ENCODE measurements at regions not wholly inside any gene's neighbourhood (a gene's known extent, or its start where the extent isn't known, plus 50 kb on each side); places are given as distances from the start of the nearest gene placed in this dataset.
"Not testable (repeated sequence)": the region's sequence is repeated elsewhere in the genome, so short reads cannot be mapped to it uniquely, and the experiment has no call there.

DNA sequence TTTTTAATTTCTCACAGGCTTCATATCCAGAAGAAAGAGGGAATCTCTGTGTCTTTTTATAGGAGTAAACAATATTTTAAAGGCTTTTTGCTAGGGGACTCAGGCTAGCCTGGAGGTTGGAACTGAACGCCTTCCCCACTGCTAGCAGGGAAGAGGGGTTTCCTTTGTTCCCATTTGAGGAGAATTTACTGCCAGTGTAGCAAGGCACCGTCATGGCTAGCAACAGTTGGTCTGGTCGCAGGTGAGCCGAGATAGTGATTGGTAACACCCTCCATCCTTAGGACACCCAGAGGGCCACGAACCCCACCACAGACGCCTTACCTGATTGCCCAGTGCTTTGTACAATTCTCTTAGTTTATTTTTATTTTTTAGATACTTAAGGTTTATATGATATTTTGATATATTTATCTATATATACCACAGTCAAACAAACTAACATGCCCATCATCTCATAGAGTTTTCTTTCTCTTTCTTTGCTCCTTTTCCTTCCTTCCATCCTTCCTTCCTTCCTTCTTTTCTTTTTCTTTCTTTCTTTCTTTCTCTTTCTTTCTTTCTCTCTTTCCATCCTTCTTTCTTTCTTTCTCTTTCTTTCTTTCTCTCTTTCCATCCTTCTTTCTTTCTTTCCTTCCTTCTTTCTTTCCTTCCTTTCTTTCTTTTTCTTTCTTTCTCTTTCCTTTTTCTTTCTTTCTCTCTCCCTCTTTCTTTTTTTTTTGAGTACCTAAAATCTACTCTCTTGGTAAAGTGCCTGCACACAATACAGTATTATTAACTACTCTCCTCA, 219.0 kb upstream of the AKR1E2 start:
- no peaks in the 10 kb centered on the region for H3K9me3 ChIP-seq (ENCODE audit: control insufficient read depth, low read length)
- H3K4me3 ChIP-seq (ENCODE audit: low read length), result no peak overlapping the region
- 92% methylated on average over 6 of the region's 6 CpGs for WGBS
- intact Hi-C loops (cut with DNase I), result no loop called here
- no peak overlapping the region for H3K27ac ChIP-seq (ENCODE audit: low read length)
- H3K4me1 ChIP-seq (ENCODE audit: control insufficient read depth, insufficient read depth, low read length), result peaks cover 2% of the 10 kb centered on the region
- DNase-seq (no peak), ATAC-seq (no peak)
- H3K27me3 ChIP-seq (ENCODE audit: control insufficient read depth, insufficient read depth), result no peaks in the 10 kb centered on the region

DNA sequence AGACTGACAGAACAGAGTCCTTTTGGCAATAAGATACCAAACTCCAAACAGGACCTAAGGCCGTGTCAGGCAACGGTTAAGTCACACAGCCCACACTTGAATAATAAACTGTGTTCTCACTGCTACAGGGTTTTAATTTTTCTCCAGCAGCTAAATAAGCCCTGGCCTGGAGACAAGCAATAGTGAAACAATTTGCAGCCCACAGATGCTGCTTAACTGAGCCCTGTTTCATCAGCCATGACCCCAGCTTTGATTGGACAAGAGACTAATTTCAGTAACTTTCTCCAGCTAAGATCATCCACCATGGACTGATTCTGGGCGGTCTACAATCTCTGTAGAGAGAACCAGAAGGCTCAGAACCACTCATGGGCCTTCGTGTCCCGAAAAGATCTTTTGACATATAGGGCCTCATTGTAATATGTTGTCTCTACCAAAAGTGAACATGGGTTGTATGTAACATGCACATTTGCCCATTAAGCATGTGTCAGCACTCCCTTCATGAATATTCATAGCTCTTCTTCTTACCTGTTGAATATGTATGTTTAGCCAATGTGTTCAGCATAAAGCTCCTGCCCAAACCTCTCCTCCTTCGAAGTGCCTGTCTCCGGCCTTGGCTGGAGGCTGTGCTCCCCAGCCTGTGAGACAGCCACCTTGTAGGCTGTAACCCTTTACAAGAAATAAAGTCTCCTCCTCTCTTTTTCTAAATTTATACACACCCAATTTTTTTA, 223.1 kb upstream of the AKR1E2 start:
- intact Hi-C loops (cut with DNase I), result no loop called here
- ATAC-seq (no peak), DNase-seq (no peak)
- Histone ChIP-seq H3K9me3 (ENCODE audit: control insufficient read depth, low read length) (no peaks in the 10 kb centered on the region), H3K27ac (ENCODE audit: low read length) (no peak overlapping the region), H3K4me3 (ENCODE audit: low read length) (no peak overlapping the region), H3K27me3 (ENCODE audit: control insufficient read depth, insufficient read depth) (no peaks in the 10 kb centered on the region), H3K4me1 (ENCODE audit: control insufficient read depth, insufficient read depth, low read length) (peaks cover 2% of the 10 kb centered on the region)
- 81% methylated on average over 7 of the region's 7 CpGs for WGBS

DNA sequence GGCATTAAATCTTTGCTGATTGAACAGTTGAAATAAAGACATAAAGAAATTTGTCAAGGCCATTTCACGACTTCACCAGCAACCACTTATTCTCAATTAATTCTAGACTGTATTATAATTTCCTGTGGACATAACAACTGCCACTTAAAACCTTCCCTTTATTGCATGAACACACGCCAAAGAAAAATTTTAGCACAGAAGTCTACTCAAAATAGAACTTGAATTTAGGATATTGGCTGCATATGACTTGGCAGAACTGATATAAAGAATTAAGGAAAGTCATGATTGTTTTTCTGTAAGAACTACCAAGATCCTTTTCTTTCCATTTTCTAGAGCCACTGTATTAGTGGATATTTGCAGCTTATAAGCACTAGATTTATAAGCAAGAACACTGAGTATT, 226.5 kb upstream of the AKR1E2 start:
- no peaks in the 10 kb centered on the region for H3K27me3 ChIP-seq (ENCODE audit: control insufficient read depth, insufficient read depth)
- H3K27ac ChIP-seq (ENCODE audit: low read length), result no peak overlapping the region
- WGBS, result 84% methylated on average over 2 of the region's 2 CpGs
- intact Hi-C loops (cut with DNase I), result no loop called here
- no peak overlapping the region for H3K4me3 ChIP-seq (ENCODE audit: low read length)
- H3K4me1 ChIP-seq (ENCODE audit: control insufficient read depth, insufficient read depth, low read length), result peaks cover 2% of the 10 kb centered on the region
- ATAC-seq, result no peak
- H3K9me3 ChIP-seq (ENCODE audit: control insufficient read depth, low read length), result no peaks in the 10 kb centered on the region
- DNase-seq, result no peak

DNA sequence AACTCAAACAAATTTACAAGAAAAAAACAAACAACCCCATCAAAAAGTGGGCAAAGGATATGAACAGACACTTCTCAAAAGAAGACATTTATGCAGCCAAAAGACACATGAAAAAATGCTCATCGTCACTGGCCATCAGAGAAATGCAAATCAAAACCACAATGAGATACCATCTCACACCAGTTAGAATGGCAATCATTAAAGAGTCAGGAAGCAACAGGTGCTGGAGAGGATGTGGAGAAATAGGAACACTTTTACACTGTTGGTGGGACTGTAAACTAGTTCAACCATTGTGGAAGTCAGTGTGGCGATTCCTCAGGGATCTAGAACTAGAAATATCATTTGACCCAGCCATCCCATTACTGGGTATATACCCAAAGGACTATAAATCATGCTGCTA, 228.1 kb upstream of the AKR1E2 start:
- H3K4me3 ChIP-seq (ENCODE audit: low read length); ATAC-seq; DNase-seq; H3K27ac ChIP-seq (ENCODE audit: low read length); H3K27me3 ChIP-seq (ENCODE audit: control insufficient read depth, insufficient read depth); H3K9me3 ChIP-seq (ENCODE audit: control insufficient read depth, low read length); intact Hi-C loops (cut with DNase I); H3K4me1 ChIP-seq (ENCODE audit: control insufficient read depth, insufficient read depth, low read length): not testable (repeated sequence)
- WGBS, result 63% methylated on average over 1 of the region's 2 CpGs

DNA sequence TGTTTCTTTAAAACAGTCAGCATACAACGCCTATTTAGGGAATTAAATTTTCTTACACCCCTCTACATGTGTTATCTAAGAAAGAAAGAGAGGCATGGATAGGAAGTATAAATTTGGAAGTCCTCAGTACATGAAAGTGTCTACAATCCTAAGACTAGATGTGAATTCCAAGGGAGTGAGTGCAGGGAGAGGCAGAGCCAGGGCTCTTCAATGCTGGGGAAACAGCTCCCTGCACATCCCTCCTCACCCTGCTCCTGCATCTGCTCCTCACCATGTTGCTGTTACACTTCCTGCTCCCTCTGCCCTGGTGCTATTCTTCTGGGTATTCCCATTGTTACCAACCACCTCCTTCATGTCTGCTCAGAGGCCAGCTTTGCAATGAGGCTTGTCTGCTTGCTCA, 229.1 kb upstream of the AKR1E2 start:
- H3K4me1 ChIP-seq (ENCODE audit: control insufficient read depth, insufficient read depth, low read length), result no peaks in the 10 kb centered on the region
- intact Hi-C loops (cut with DNase I), result no loop called here

DNA sequence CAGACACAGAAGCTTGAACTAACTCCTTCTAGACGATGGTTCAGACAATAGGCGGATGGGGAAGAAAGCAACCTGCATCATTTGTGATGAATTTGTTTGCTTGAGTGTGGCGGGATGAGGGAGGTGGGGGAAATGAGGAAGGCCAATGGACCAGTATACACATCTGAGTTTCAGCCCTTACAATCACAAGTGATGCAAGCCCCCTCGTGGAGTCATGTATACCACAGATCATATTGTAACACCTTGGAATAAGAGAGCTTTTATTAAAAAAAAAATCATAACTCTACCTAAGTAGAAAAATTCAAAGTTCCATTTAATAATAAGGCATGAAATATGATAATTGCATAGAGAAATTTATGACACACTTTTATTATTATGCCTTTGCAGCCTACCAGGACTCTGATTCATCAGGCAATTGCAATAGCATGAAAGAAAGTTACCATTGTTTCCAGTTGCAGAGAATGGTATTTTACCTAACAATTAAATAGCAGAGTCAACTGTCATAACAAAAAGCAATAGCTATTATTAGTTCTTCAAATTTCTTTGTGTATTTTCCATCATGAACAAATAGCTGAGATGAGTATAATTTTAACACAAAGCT, 230.2 kb upstream of the AKR1E2 start:
- DNase-seq, result no peak
- intact Hi-C loops (cut with DNase I), result no loop called here

More for the DNA sequence above, 229.1 kb upstream of the AKR1E2 start:
- Histone ChIP-seq H3K4me3 (ENCODE audit: low read length) (no peak overlapping the region), H3K27me3 (ENCODE audit: control insufficient read depth, insufficient read depth) (no peaks in the 10 kb centered on the region), H3K27ac (ENCODE audit: low read length) (no peak overlapping the region), H3K9me3 (ENCODE audit: control insufficient read depth, low read length) (no peaks in the 10 kb centered on the region)
- WGBS, result 62% methylated on average over 1 of the region's 1 CpG
- ATAC-seq (no peak), DNase-seq (no peak)

DNA sequence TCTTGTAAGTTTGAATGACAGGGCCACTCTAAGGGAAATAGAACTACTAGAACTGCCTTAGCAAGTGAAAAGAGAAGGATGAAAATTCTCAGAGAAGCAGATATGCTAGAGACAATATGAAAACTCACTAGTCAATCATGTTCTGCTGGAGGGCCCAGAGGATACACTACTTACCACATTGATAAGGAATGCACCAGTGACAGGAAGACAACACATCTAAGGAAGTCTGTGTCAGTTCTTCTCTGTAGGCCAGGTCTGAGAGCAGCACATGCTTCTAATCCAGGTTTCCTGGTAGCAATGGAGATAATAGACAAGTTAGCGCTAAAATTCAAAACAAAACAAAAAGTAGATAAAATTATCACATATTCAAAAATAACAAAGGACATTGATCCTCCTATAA, 235.2 kb upstream of the AKR1E2 start:
- H3K4me1 ChIP-seq (ENCODE audit: control insufficient read depth, insufficient read depth, low read length), result no peaks in the 10 kb centered on the region
- no peaks in the 10 kb centered on the region for H3K9me3 ChIP-seq (ENCODE audit: control insufficient read depth, low read length)
- ATAC-seq, result no peak
- 91% methylated on average over 1 of the region's 1 CpG for WGBS
- H3K4me3 ChIP-seq (ENCODE audit: low read length), result no peak overlapping the region
- intact Hi-C loops (cut with DNase I), result no loop called here
- H3K27ac ChIP-seq (ENCODE audit: low read length), result no peak overlapping the region
- H3K27me3 ChIP-seq (ENCODE audit: control insufficient read depth, insufficient read depth), result no peaks in the 10 kb centered on the region
- DNase-seq, result no peak

More for the DNA sequence above, 230.2 kb upstream of the AKR1E2 start:
- no peak overlapping the region for H3K4me3 ChIP-seq (ENCODE audit: low read length)
- WGBS, result 95% methylated on average over 4 of the region's 4 CpGs
- no peaks in the 10 kb centered on the region for H3K27me3 ChIP-seq (ENCODE audit: control insufficient read depth, insufficient read depth)
- ATAC-seq, result no peak
- no peaks in the 10 kb centered on the region for H3K4me1 ChIP-seq (ENCODE audit: control insufficient read depth, insufficient read depth, low read length)
- no peaks in the 10 kb centered on the region for H3K9me3 ChIP-seq (ENCODE audit: control insufficient read depth, low read length)
- no peak overlapping the region for H3K27ac ChIP-seq (ENCODE audit: low read length)

DNA sequence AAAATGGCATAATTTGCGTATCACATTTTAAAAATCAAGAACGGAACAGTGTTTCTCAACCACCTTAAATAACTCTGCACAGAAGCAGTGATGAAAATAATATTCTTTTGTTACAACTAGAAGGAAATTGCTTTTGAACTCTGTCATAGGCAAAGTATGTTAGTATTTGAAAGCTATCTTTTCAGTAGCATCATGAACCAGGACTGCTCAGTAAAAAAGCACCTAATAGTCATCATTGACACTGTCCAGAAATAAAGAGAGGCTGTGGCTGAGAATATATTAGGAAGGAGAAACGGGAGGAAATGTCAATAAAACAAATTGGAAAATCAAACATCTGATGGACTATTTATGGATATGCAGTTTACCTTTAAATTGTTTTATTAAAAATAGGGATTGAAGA, 237.2 kb upstream of the AKR1E2 start:
- no peaks in the 10 kb centered on the region for H3K4me1 ChIP-seq (ENCODE audit: control insufficient read depth, insufficient read depth, low read length)
- no peaks in the 10 kb centered on the region for H3K27me3 ChIP-seq (ENCODE audit: control insufficient read depth, insufficient read depth)
- no peak overlapping the region for H3K27ac ChIP-seq (ENCODE audit: low read length)
- 90% methylated on average over 3 of the region's 3 CpGs for WGBS
- intact Hi-C loops (cut with DNase I), result no loop called here
- no peaks in the 10 kb centered on the region for H3K9me3 ChIP-seq (ENCODE audit: control insufficient read depth, low read length)
- no peak for DNase-seq
- no peak for ATAC-seq
- H3K4me3 ChIP-seq (ENCODE audit: low read length), result no peak overlapping the region

DNA sequence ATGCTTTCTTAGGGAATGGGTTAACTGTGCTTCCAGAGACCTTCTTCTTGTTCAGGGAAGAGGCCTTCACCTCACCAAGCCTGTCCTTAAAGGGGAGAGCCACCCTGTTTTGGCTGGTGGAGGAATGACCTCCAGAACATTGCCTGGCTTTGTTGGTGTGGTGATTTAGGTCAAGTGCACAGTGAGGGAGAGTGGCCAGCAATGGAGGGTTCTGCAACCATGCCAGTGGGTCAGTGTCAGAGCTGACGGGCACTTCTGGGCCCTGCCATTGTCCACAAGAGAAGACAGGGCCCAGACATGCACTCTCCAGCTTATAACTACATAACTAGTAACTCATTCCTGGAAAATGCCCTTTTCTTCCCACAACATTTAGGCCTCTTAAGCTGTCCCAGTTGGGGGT, 238.5 kb upstream of the AKR1E2 start:
- 92% methylated on average over 1 of the region's 1 CpG for WGBS
- no peak for ATAC-seq
- no peak overlapping the region for H3K4me3 ChIP-seq (ENCODE audit: low read length)
- DNase-seq, result no peak
- intact Hi-C loops (cut with DNase I), result no loop called here
- no peak overlapping the region for H3K27ac ChIP-seq (ENCODE audit: low read length)
- H3K9me3 ChIP-seq (ENCODE audit: control insufficient read depth, low read length), result no peaks in the 10 kb centered on the region
- H3K27me3 ChIP-seq (ENCODE audit: control insufficient read depth, insufficient read depth), result no peaks in the 10 kb centered on the region
- no peaks in the 10 kb centered on the region for H3K4me1 ChIP-seq (ENCODE audit: control insufficient read depth, insufficient read depth, low read length)

DNA sequence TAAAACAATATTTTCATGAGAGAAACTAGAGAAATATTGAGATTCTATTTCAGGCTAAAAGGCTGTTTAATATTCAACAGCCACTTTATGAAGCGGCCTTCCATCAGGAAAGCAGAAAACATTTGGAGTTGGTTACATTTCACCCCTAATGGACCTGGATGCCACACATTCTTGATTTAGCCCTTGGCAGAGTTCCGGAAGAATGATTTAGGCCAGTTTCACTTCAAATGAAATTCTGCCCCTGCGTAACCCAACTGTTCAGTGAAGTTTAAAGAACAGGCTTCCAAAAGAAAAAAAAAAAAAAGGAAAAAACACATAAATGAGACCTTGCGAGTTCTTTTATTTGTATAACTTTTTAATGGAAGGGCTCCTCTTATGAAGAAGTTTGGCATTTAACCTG, 239.2 kb upstream of the AKR1E2 start:
- intact Hi-C loops (cut with DNase I), result no loop called here
- 82% methylated on average over 4 of the region's 4 CpGs for WGBS
- no peaks in the 10 kb centered on the region for H3K9me3 ChIP-seq (ENCODE audit: control insufficient read depth, low read length)
- ATAC-seq (no peak), DNase-seq (no peak)
- H3K27me3 ChIP-seq (ENCODE audit: control insufficient read depth, insufficient read depth), result no peaks in the 10 kb centered on the region
- no peak overlapping the region for H3K27ac ChIP-seq (ENCODE audit: low read length)
- H3K4me3 ChIP-seq (ENCODE audit: low read length), result no peak overlapping the region
- H3K4me1 ChIP-seq (ENCODE audit: control insufficient read depth, insufficient read depth, low read length), result no peaks in the 10 kb centered on the region

DNA sequence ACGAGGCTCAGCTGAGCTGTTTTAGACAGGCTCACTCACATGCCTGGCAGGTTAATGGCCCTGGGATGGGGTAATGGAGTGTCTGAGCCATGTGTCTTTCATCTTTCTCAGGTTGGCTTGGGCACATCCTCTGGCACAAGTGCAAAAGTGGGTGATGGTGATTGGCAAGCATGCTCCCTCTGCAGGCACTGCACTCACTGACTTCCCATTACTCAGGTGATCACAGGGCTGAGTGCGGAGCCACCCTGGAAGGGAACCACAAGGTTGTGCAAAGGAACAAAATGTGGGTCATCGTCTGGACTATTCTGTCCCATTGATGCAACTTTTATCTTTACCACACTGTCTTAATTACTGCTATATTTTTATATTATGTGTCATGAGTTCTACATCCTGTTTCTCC, 244.1 kb upstream of the AKR1E2 start:
- DNase-seq, result no peak
- intact Hi-C loops (cut with DNase I), result no loop called here

More for the DNA sequence above, 244.1 kb upstream of the AKR1E2 start:
- Histone ChIP-seq H3K4me3 (ENCODE audit: low read length) (no peak overlapping the region), H3K9me3 (ENCODE audit: control insufficient read depth, low read length) (no peaks in the 10 kb centered on the region), H3K27me3 (ENCODE audit: control insufficient read depth, insufficient read depth) (no peaks in the 10 kb centered on the region), H3K27ac (ENCODE audit: low read length) (no peak overlapping the region), H3K4me1 (ENCODE audit: control insufficient read depth, insufficient read depth, low read length) (no peaks in the 10 kb centered on the region)
- ATAC-seq, result no peak
- 82% methylated on average over 3 of the region's 3 CpGs for WGBS
